ENCODE measurements at regions not wholly inside any gene's neighbourhood (a gene's known extent, or its start where the extent isn't known, plus 50 kb on each side); places are given as distances from the start of the nearest gene placed in this dataset.

- TF ChIP-seq ZGPAT (CRISPR knock-in tag; IDR thresholded peaks at IDR 0.05) (no peak), ZBTB8A (CRISPR knock-in tag; IDR thresholded peaks at IDR 0.05; ENCODE audit: borderline replicate concordance, low read depth) (no peak)
These were observed 65.6 kb downstream of the ZNF503 start (continued) for GRCh38 chr10:75335983-75336382.

- intact Hi-C loops (cut with micrococcal nuclease; ENCODE audit: unreplicated experiment), result no loop called here
- DNase-seq (ENCODE audit: low spot score), result no peak
- no peak overlapping the region for H3K4me2 ChIP-seq (ENCODE audit: low read depth, low read length)
- in situ Hi-C loops (cut with HindIII; ENCODE audit: extremely low pct_ligation_motif_present, low pct_unique_long_range_greater_than_20kb), result no loop called here
- no peak overlapping the region for H3K4me3 ChIP-seq (replicated peaks in 1 of 3; ENCODE audit: insufficient read depth in 1 of 3, low read depth in 2 of 3, low read length in 3 of 3)
- no peak for ATAC-seq
- FAIRE-seq, result no peak
- TF ChIP-seq ZSCAN31 (CRISPR knock-in tag; IDR thresholded peaks at IDR 0.05; ENCODE audit: low read depth) (no peak), SIX1 (CRISPR knock-in tag; IDR thresholded peaks at IDR 0.05; ENCODE audit: borderline replicate concordance) (no peak), HNRNPL (IDR thresholded peaks at IDR 0.05; ENCODE audit: low read depth, low read length) (no peak), ASH2L (IDR thresholded peaks at IDR 0.05; ENCODE audit: insufficient read length, low read depth, low read length) (no peak), ZUFSP (CRISPR knock-in tag; IDR thresholded peaks at IDR 0.05; ENCODE audit: borderline replicate concordance) (no peak), TGIF2 (CRISPR knock-in tag; IDR thresholded peaks at IDR 0.05) (no peak), MIER3 (CRISPR knock-in tag; IDR thresholded peaks at IDR 0.05; ENCODE audit: borderline replicate concordance) (no peak), PLRG1 (conservative IDR thresholded peaks at IDR 0.05) (no peak), CERS6 (CRISPR knock-in tag; IDR thresholded peaks at IDR 0.05) (no peak)
- H3K36me3 ChIP-seq (replicated peaks in 1 of 2; ENCODE audit: control insufficient read depth in 1 of 2, insufficient read depth in 2 of 2, low read length in 2 of 2), result no peaks in the 10 kb centered on the region
- H2AFZ ChIP-seq (ENCODE audit: low read length), result no peak overlapping the region
- H3K4me1 ChIP-seq (ENCODE audit: insufficient read depth, low read length), result no peaks in the 10 kb centered on the region
- 3% methylated on average over 1 of the region's 1 CpG for WGBS (ENCODE audit: low lambda C conversion rate)
- H3K27ac ChIP-seq (ENCODE audit: extremely low read length, insufficient read depth, low read length), result no peak overlapping the region
- H3K9me3 ChIP-seq (ENCODE audit: low read length), result no peaks in the 10 kb centered on the region
- H3K27me3 ChIP-seq (ENCODE audit: control insufficient read depth in 1 of 2, insufficient read depth in 2 of 2, low read length in 2 of 2), result no peaks in the 10 kb centered on the region; a peak in 2 of 5 replicates
- BruUV-seq (replicated peaks), result no TSS peak
- ChIA-PET POLR2A (no interaction called here), CTCF (ENCODE audit: low intra/inter-chr PET ratio, low total read pairs) (no interaction called here)
- no peak overlapping the region for H3K9ac ChIP-seq (ENCODE audit: insufficient read depth, low read depth, low read length)
- no peaks in the 10 kb centered on the region for H4K20me1 ChIP-seq (ENCODE audit: insufficient read depth, low read length)
- H3K79me2 ChIP-seq (ENCODE audit: insufficient read depth, low read length), result no peaks in the 10 kb centered on the region
These were observed 66.4 kb downstream of the ZNF503 start for GRCh38 chr10:75335191-75335590.

All from HepG2 (cell line).